Neural cell (in vitro differentiated cells): ENCODE measurements at regions not wholly inside any gene's neighbourhood (a gene's known extent, or its start where the extent isn't known, plus 50 kb on each side); places are given as distances from the start of the nearest gene placed in this dataset.

Experiments used
- H2AFZ ChIP-seq: fragments of 200-600, 300-800 bp; sonication (generic), shearing (Covaris generic); 2 replicates; pipeline ENCODE4 v1.6.0; 2014; ENCODE audit warnings: low read depth, mild to moderate bottlenecking, antibody characterized with exemption, low read length, moderate library complexity
- H3F3A ChIP-seq: fragments of 200-600 bp; shearing (Covaris generic); 2 replicates; pipeline ENCODE4 v1.6.1; 2016; ENCODE audit warnings: mild to moderate bottlenecking, moderate library complexity, mixed read lengths, antibody characterized with exemption, low read length; ENCODE audit not compliant: insufficient read depth, poor library complexity, severe bottlenecking
- H3K27ac ChIP-seq: fragments of 200-600, 300-800 bp; sonication (generic), shearing (Covaris generic); 2 replicates; pipeline ENCODE4 v1.5.1; 2014; ENCODE audit warnings: mild to moderate bottlenecking, low read length, moderate library complexity
- H3K27me3 ChIP-seq: fragments of 300-800, 200-600 bp; sonication (generic), shearing (Covaris generic); 2 replicates; pipeline ENCODE4 v1.6.0; 2014; ENCODE audit warnings: mild to moderate bottlenecking, low read depth, low read length, moderate library complexity; ENCODE audit not compliant: insufficient read depth
- H3K36me3 ChIP-seq: fragments of 300-800, 200-600 bp; sonication (generic), shearing (Covaris generic); 2 replicates; pipeline ENCODE4 v1.5.1; 2014; ENCODE audit warnings: mild to moderate bottlenecking, antibody characterized with exemption, low read length, moderate library complexity; ENCODE audit not compliant: insufficient read depth
- H3K4me2 ChIP-seq: fragments of 300-800, 200-600 bp; sonication (generic), shearing (Covaris generic); 2 replicates; pipeline ENCODE4 v1.6.0; 2014; ENCODE audit warnings: mild to moderate bottlenecking, low read length
- H3K4me3 ChIP-seq: fragments of 300-800, 200-600 bp; sonication (generic), shearing (Covaris generic); 2 replicates; pipeline ENCODE4 v1.5.1; 2014; ENCODE audit warnings: mild to moderate bottlenecking, low read length, moderate library complexity
- H3K79me2 ChIP-seq: fragments of 200-600 bp; shearing (Covaris generic); replicated peaks from 2 replicates; pipeline ENCODE4 v1.6.0; 2014; ENCODE audit warnings: mild to moderate bottlenecking, low read length, moderate library complexity; ENCODE audit not compliant: insufficient read depth
- H3K9ac ChIP-seq: fragments of 300-800, 200-600 bp; sonication (generic), shearing (Covaris generic); 2 replicates; pipeline ENCODE4 v1.6.1; 2016; ENCODE audit warnings: mild to moderate bottlenecking, low read length, mixed read lengths
- H3K9me2 ChIP-seq: fragments of 200-600 bp; shearing (Covaris generic); 2 replicates; pipeline ENCODE4 v1.6.1; 2016; ENCODE audit warnings: mild to moderate bottlenecking, low read length, mixed read lengths; ENCODE audit not compliant: insufficient read depth
- H3K9me3 ChIP-seq: fragments of 200-600, 300-800 bp; sonication (generic), shearing (Covaris generic); 2 replicates; pipeline ENCODE4 v1.6.1; 2016; ENCODE audit warnings: mild to moderate bottlenecking, mixed run types, low read length, moderate library complexity, mixed read lengths
- H4K20me1 ChIP-seq: fragments of 200-600 bp; shearing (Covaris generic); 2 replicates; pipeline ENCODE4 v1.6.1; 2016; ENCODE audit warnings: mild to moderate bottlenecking, mixed run types; ENCODE audit not compliant: insufficient read depth
- CTCF ChIP-seq: fragments of 450-650 bp; IDR thresholded peaks from 2 replicates; pipeline ENCODE4 v1.5.1; 2014; ENCODE audit warnings: antibody characterized with exemption, mild to moderate bottlenecking, moderate library complexity; ENCODE audit not compliant: poor library complexity, severe bottlenecking
- EP300 ChIP-seq: fragments of 450-650 bp; conservative IDR thresholded peaks from 2 replicates; pipeline ENCODE4 v1.6.1; 2014; ENCODE audit warnings: antibody characterized with exemption, mild to moderate bottlenecking, moderate library complexity; ENCODE audit not compliant: poor library complexity, severe bottlenecking
- EZH2 ChIP-seq: fragments of 200-600, 300-800 bp; shearing (Covaris generic), sonication (generic); IDR thresholded peaks from 2 replicates; pipeline ENCODE4 v1.6.1; 2014; ENCODE audit warnings: antibody characterized with exemption, low read length, borderline replicate concordance, mild to moderate bottlenecking; ENCODE audit not compliant: insufficient read depth, poor library complexity, severe bottlenecking
- MXI1 ChIP-seq: fragments of 450-650 bp; conservative IDR thresholded peaks from 2 replicates; pipeline ENCODE4 v1.6.1; 2014; ENCODE audit warnings: antibody characterized with exemption, mild to moderate bottlenecking; ENCODE audit not compliant: poor library complexity, severe bottlenecking
- POLR2AphosphoS5 ChIP-seq: IDR thresholded peaks from 2 replicates; pipeline ENCODE4 v1.6.1; 2012
- RAD21 ChIP-seq: fragments of 450-650 bp; conservative IDR thresholded peaks from 2 replicates; pipeline ENCODE4 v1.6.1; 2014; ENCODE audit warnings: antibody characterized with exemption, mild to moderate bottlenecking, moderate library complexity
- REST ChIP-seq: IDR thresholded peaks from 2 replicates; pipeline ENCODE4 v1.6.1; 2012; ENCODE audit warnings: borderline replicate concordance
- SMC3 ChIP-seq: fragments of 450-650 bp; conservative IDR thresholded peaks from 2 replicates; pipeline ENCODE4 v1.6.1; 2014; ENCODE audit warnings: antibody characterized with exemption, mild to moderate bottlenecking, moderate library complexity; ENCODE audit not compliant: poor library complexity
- TAF1 ChIP-seq: IDR thresholded peaks from 2 replicates; pipeline ENCODE4 v1.6.1; 2012; ENCODE audit warnings: low read depth

- Histone ChIP-seq H3K4me3 (no peak overlapping the region), H4K20me1 (no peaks in the 10 kb centered on the region), H3K9ac (no peak overlapping the region), H3K27me3 (no peaks in the 10 kb centered on the region), H3K27ac (no peak overlapping the region), H3F3A (no peaks in the 10 kb centered on the region), H3K4me2 (no peak overlapping the region), H3K9me2 (no peaks in the 10 kb centered on the region), H3K36me3 (no peaks in the 10 kb centered on the region), H3K79me2 (no peaks in the 10 kb centered on the region), H3K9me3 (no peaks in the 10 kb centered on the region), H2AFZ (no peak overlapping the region)
- no peak for TF ChIP-seq EZH2
- TF ChIP-seq SMC3: no peak
- no peak for TF ChIP-seq MXI1
- TF ChIP-seq CTCF: no peak
- TF ChIP-seq TAF1: no peak
- no peak for TF ChIP-seq RAD21
- no peak for TF ChIP-seq POLR2AphosphoS5
- no peak for TF ChIP-seq REST
- no peak for TF ChIP-seq EP300
Measured at GRCh38 chr10:2659660-2660209, 407.6 kb upstream of the PFKP start.

- Histone ChIP-seq H3K9me3 (no peaks in the 10 kb centered on the region), H2AFZ (no peak overlapping the region), H4K20me1 (no peaks in the 10 kb centered on the region), H3F3A (no peaks in the 10 kb centered on the region), H3K9ac (no peak overlapping the region), H3K4me3 (no peak overlapping the region), H3K27me3 (no peaks in the 10 kb centered on the region), H3K27ac (no peak overlapping the region), H3K79me2 (no peaks in the 10 kb centered on the region), H3K36me3 (no peaks in the 10 kb centered on the region), H3K9me2 (no peaks in the 10 kb centered on the region), H3K4me2 (no peak overlapping the region)
- TF ChIP-seq MXI1: no peak
- TF ChIP-seq REST: no peak
- no peak for TF ChIP-seq SMC3
Measured at GRCh38 chr10:2658780-2659179, 408.6 kb upstream of the PFKP start.
